ENCODE measurements at regions not wholly inside any gene's neighbourhood (a gene's known extent, or its start where the extent isn't known, plus 50 kb on each side); places are given as distances from the start of the nearest gene placed in this dataset.

DNA sequence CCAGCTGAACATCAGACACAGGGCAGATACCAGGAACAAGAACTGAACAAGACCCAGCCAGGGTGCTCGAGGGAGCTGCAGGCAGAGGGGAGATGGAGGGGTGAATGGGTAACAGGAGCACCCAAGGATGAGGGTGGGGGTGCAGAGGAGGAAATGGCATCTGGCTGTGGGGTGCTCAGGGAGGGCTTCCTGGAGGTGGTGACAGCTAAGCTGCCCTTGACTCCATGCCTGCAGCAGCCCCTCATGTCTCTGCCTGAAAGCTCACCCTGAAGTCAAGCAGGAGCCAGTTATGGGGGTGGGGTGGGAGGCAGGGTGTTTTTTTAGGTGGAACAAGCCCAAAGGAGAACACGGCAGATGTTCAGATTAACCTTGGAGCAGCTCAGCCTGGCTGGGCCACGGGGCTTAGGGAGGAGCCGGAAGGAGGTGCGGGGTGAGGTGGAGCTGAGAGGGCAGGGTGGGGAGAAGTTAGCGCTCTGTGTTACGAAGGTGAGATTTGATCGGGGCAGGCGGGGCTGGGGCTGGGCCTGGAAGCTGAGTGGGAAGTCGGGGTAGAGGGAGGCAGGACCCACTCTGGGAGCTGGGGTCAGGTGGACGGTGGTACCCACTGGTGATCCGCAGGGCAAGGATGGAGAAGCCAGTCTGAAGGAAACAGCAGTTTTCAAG, 143.0 kb downstream of the ENGASE start:
- H3K27me3 ChIP-seq (replicated peaks; ENCODE audit: insufficient read depth), result peaks cover 28% of the 10 kb centered on the region
- intact Hi-C loops (cut with DNase I), result no loop called here
- no peaks in the 10 kb centered on the region for H3K4me1 ChIP-seq (replicated peaks)
- H3K9me3 ChIP-seq, result no peaks in the 10 kb centered on the region
- WGBS, result 61% methylated on average over 12 of the region's 12 CpGs
- H3K27ac ChIP-seq, result no peak overlapping the region
- TF ChIP-seq, protein P1, sequence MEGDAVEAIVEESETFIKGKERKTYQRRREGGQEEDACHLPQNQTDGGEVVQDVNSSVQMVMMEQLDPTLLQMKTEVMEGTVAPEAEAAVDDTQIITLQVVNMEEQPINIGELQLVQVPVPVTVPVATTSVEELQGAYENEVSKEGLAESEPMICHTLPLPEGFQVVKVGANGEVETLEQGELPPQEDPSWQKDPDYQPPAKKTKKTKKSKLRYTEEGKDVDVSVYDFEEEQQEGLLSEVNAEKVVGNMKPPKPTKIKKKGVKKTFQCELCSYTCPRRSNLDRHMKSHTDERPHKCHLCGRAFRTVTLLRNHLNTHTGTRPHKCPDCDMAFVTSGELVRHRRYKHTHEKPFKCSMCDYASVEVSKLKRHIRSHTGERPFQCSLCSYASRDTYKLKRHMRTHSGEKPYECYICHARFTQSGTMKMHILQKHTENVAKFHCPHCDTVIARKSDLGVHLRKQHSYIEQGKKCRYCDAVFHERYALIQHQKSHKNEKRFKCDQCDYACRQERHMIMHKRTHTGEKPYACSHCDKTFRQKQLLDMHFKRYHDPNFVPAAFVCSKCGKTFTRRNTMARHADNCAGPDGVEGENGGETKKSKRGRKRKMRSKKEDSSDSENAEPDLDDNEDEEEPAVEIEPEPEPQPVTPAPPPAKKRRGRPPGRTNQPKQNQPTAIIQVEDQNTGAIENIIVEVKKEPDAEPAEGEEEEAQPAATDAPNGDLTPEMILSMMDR (IDR thresholded peaks at IDR 0.05), result no peak
- TF ChIP-seq POLR2A (IDR thresholded peaks at IDR 0.05), result no peak
- no peak for TF ChIP-seq POLR2AphosphoS5 (IDR thresholded peaks at IDR 0.05)
- H3K36me3 ChIP-seq, result no peaks in the 10 kb centered on the region
- H3K4me3 ChIP-seq, result no peak overlapping the region
- DNase-seq (ENCODE audit: low spot score), result no peak

DNA sequence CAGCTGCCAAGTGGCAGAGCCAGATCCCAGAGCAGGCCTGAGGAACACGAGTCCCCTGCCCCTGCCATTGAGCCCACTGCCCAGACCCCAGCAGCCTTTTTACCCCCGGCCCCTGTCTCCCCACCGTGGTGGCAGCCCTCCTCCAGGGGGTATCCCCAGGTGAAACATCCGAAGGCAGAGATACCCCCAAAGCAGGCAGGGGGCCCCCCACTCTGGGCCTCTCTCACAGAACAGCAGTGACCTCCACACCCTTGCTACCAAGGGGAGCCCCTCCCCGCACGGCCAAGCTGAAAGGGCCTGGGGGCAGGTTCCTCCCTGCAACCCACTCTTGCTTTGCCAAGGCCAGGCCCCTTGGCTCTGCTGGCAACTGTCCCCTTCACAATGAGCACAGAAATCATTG, 142.2 kb downstream of the ENGASE start:
- Histone ChIP-seq H3K27ac (no peak overlapping the region), H3K27me3 (replicated peaks; ENCODE audit: insufficient read depth) (peaks cover 24% of the 10 kb centered on the region), H3K36me3 (no peaks in the 10 kb centered on the region), H3K4me3 (no peak overlapping the region), H3K4me1 (replicated peaks) (no peaks in the 10 kb centered on the region), H3K9me3 (no peaks in the 10 kb centered on the region)
- DNase-seq (ENCODE audit: low spot score), result no peak
- WGBS, result 66% methylated on average over 6 of the region's 6 CpGs
- intact Hi-C loops (cut with DNase I), result no loop called here
- TF ChIP-seq POLR2AphosphoS5 (IDR thresholded peaks at IDR 0.05), result no peak
- TF ChIP-seq, protein P1 (IDR thresholded peaks at IDR 0.05), result no peak
- no peak for TF ChIP-seq POLR2A (IDR thresholded peaks at IDR 0.05)

DNA sequence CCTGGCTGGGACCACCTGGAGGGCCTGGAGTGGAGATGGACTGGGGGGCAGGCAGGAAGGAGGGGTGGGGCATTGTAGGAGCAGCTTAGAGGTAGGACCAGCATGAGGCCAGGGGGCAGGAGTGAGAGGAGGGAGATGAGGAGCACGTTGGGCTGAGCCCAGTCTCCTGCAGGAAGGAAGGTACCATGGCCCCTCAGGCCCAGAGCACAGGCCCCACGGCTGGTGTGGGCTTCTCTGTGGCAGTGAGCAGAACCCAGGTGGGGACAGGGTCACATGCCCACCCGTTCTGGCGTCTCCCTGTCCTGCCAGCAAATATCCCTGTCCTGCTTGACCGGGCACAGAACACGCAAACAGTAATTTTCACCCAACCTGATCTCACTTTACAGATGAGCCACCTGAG, 141.8 kb downstream of the ENGASE start:
- intact Hi-C loops (cut with DNase I), result no loop called here
- DNase-seq (ENCODE audit: low spot score), result no peak
- Histone ChIP-seq H3K27ac (no peak overlapping the region), H3K4me3 (no peak overlapping the region), H3K9me3 (no peaks in the 10 kb centered on the region), H3K27me3 (replicated peaks; ENCODE audit: insufficient read depth) (peaks cover 24% of the 10 kb centered on the region), H3K36me3 (no peaks in the 10 kb centered on the region), H3K4me1 (replicated peaks) (no peaks in the 10 kb centered on the region)
- TF ChIP-seq POLR2A (IDR thresholded peaks at IDR 0.05) (no peak), POLR2AphosphoS5 (IDR thresholded peaks at IDR 0.05) (no peak)
- TF ChIP-seq, protein P1 (IDR thresholded peaks at IDR 0.05), result no peak
- 63% methylated on average over 6 of the region's 6 CpGs for WGBS

DNA sequence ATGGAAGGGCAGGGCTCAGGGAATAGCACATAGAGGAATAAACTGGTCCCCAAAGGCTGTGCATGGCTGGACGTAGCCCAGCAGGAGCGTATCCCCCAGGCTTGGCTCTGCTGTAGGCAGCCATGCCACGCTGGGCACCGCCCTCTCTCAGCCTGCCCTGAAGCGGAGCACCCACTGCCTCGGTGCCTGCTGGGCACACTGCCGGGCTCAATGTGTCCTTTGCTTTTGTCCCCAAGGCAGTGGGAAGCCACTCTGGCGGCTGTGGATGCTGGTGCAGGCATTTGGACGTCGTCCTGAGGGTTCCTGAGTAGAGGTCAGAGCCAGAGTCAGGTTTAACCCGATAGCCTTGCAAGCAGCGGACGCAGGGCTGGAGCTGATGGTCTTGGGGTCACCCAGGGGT, 141.0 kb downstream of the ENGASE start:
- Histone ChIP-seq H3K27ac (no peak overlapping the region), H3K9me3 (no peaks in the 10 kb centered on the region), H3K36me3 (no peaks in the 10 kb centered on the region), H3K27me3 (replicated peaks; ENCODE audit: insufficient read depth) (peaks cover 24% of the 10 kb centered on the region), H3K4me3 (no peak overlapping the region), H3K4me1 (replicated peaks) (no peaks in the 10 kb centered on the region)
- WGBS, result 75% methylated on average over 8 of the region's 13 CpGs
- intact Hi-C loops (cut with DNase I), result no loop called here
- TF ChIP-seq, protein P1 (IDR thresholded peaks at IDR 0.05), result no peak
- TF ChIP-seq POLR2A (IDR thresholded peaks at IDR 0.05) (no peak), POLR2AphosphoS5 (IDR thresholded peaks at IDR 0.05) (no peak)
- DNase-seq (ENCODE audit: low spot score), result no peak

DNA sequence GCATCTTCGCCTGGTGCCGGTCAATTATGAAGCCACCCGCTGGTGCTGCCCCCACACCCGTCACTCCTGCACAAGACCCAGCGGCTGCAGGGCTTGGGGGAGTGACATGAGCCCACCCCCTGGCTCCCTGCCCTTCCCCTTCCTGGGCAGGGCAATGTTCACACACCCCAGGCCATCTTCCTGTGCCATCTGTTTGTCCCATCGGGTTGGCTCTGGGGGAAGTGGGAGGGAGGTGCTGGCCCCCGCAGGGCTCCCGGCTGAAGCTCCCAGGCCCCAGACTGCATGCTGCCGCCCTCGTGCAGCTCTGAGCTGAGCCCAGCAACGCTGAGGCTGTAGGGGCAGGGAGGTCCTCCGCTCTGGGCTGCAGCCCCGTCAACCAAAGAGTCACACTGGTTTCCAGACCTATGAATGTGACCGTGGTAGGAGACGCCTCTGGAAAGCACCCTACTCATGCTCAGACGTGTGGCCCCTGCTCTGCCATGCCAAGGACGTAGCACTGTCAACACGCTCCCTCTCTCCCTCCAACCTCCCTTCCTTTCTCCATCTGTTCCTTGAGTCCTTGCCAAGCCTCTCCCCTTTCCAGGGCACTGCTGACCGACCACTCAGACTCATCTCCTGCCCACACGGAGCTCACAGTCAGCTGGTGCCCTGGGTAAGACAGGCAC, 140.4 kb downstream of the ENGASE start:
- Histone ChIP-seq H3K9me3 (no peaks in the 10 kb centered on the region), H3K4me1 (replicated peaks) (no peaks in the 10 kb centered on the region), H3K27ac (no peak overlapping the region), H3K4me3 (no peak overlapping the region), H3K36me3 (no peaks in the 10 kb centered on the region), H3K27me3 (replicated peaks; ENCODE audit: insufficient read depth) (peaks cover 20% of the 10 kb centered on the region)
- WGBS, result 25% methylated on average over 20 of the region's 20 CpGs
- TF ChIP-seq POLR2A (IDR thresholded peaks at IDR 0.05) (no peak), POLR2AphosphoS5 (IDR thresholded peaks at IDR 0.05) (no peak)
- TF ChIP-seq, protein P1 (IDR thresholded peaks at IDR 0.05), result no peak
- intact Hi-C loops (cut with DNase I), result no loop called here
- no peak for DNase-seq (ENCODE audit: low spot score)

Data from prostate gland (tissue), 2 donors.